ENCODE measurements at regions not wholly inside any gene's neighbourhood (a gene's known extent, or its start where the extent isn't known, plus 50 kb on each side); places are given as distances from the start of the nearest gene placed in this dataset.

DNA sequence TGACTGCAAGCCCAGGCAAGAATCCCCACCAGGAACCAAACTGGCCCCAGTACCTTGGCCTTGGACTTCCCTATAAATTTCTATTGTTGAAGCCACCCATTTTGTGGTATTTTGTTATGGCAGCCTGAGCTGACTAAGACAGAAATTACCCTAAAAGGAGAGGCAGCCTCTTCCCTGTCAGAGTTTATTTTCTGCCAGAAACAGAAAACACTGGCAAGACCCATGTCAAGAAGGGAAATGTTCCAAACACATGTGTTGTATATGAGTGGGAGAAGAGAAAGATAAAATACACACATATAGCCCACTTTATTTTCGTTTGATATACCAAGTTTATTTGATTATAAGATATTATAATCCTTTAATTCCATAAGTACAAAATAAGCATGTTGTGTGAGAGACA is 225.1 kb upstream of the FSHR start:
- TF ChIP-seq, protein P1, sequence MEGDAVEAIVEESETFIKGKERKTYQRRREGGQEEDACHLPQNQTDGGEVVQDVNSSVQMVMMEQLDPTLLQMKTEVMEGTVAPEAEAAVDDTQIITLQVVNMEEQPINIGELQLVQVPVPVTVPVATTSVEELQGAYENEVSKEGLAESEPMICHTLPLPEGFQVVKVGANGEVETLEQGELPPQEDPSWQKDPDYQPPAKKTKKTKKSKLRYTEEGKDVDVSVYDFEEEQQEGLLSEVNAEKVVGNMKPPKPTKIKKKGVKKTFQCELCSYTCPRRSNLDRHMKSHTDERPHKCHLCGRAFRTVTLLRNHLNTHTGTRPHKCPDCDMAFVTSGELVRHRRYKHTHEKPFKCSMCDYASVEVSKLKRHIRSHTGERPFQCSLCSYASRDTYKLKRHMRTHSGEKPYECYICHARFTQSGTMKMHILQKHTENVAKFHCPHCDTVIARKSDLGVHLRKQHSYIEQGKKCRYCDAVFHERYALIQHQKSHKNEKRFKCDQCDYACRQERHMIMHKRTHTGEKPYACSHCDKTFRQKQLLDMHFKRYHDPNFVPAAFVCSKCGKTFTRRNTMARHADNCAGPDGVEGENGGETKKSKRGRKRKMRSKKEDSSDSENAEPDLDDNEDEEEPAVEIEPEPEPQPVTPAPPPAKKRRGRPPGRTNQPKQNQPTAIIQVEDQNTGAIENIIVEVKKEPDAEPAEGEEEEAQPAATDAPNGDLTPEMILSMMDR (conservative IDR thresholded peaks at IDR 0.05; ENCODE audit: low read depth in 2 of 2) = no peak
- TF ChIP-seq POLR2AphosphoS5 (IDR thresholded peaks at IDR 0.05; ENCODE audit: low read depth) = no peak
- no peak for TF ChIP-seq EZH2 (IDR thresholded peaks at IDR 0.05; ENCODE audit: low read depth, unreplicated experiment)
- no peak for TF ChIP-seq EZH2phosphoT487 (IDR thresholded peaks at IDR 0.05; ENCODE audit: unreplicated experiment)
- no peak for TF ChIP-seq CREB1 (CRISPR knock-in tag; IDR thresholded peaks at IDR 0.05; ENCODE audit: low read depth)
- no peak for TF ChIP-seq JUNB (IDR thresholded peaks at IDR 0.05; ENCODE audit: unreplicated experiment)
- no peak for TF ChIP-seq NANOG (IDR thresholded peaks at IDR 0.05; ENCODE audit: borderline replicate concordance)

Measured in GM23338 (cell line).